ENCODE measurements at regions not wholly inside any gene's neighbourhood (a gene's known extent, or its start where the extent isn't known, plus 50 kb on each side); places are given as distances from the start of the nearest gene placed in this dataset.
"Not testable (repeated sequence)": the region's sequence is repeated elsewhere in the genome, so short reads cannot be mapped to it uniquely, and the experiment has no call there.

DNA sequence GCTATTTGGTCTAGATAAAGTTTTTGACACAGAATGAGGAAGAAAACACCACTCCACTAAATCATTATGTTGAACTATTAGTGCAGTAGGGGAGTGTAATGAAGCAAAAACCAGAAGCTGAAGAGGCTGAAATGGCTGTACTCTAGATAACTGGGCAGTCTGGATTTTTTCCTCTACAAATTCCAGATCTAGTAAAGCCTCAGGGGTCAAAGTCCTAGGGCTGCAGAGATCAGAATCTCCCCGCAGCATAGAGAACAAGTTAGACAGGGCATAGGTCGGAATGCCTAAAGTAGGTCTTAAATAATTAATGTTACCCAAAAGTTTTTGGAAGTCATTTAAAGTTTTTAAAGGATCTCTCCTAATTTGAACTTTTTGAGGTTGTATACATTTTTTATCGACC lies 180.9 kb downstream of the OTOP1 start:
- DNase-seq (ENCODE audit: low read depth), result not testable (repeated sequence)

DNA sequence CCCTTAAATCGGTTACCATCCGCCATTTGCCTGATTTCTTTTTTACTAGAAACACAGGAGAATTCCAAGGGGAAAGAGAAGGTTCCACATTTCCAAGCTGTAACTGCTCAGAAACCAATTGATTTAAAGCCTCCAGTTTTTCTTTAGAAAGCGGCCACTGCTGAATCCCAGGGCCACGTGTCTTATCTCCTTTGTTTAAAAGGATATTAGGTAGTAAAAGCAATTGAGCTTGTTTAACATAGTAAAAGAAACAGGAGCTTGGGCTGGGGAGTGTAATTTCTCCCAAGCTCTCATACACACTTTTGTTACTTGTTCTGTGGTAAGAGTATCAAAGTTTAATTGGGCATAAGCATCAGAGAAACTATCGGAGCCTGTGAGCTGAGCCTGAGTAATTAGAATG lies 180.0 kb downstream of the OTOP1 start:
- not testable (repeated sequence) for DNase-seq (ENCODE audit: low read depth)

DNA sequence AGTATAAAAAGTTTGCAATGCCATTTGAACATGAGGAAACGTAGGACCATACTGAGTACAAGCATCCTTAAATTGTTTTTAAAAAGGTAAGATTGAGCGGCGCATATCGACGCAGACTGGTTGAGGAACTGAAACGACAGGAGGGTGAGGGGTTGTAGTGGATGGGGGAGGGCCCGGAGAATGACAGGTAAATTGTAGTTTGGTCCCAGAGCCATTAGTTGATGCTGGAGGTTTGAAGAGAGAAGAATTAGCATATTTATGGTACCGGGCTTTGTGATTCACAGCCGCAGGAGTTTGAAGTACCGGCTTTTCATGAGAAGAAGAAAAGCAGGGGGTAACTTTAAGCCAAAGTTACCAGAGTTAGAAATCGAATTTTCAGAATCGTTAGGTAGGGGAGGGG lies 179.5 kb downstream of the OTOP1 start:
- not testable (repeated sequence) for DNase-seq (ENCODE audit: low read depth)

DNA sequence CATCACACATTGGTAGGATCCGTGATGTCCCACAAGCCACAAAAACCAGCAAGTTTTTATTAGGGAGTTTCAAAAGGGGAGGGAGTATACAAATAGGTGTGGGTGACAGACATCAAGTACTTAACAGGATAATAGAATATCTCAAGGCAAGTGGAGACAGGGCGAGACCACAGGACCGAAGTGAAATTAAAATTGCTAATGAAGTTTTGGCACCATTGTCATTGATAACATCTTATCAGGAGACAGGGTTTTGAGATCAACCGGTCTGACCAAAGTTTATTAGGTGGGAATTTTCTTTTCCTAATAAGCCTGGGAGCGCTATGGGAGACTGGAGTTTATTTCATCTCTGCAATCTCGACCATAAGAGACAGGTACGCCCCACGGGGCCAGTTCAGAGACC lies 178.5 kb downstream of the OTOP1 start:
- DNase-seq (ENCODE audit: low read depth), result not testable (repeated sequence)

DNA sequence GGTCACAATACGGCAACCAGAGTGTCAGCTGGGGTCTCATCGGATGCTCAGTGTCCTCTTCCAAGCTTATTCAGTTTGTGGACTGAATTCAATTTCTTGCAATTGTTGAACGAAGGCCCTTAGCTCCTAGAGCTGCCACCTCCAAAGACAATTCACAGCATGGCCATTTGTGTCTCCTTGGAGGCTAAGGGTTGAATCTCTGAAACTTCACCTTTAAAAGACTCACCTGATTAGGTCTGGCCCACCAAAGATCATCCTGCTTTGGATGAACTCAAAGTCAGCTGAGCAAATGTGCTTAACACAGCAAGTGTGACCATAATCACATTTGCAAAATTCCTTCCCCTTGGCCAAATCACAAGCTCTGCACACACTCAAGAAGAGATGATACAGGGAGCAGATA lies 175.9 kb downstream of the OTOP1 start:
- DNase-seq (ENCODE audit: low read depth), result not testable (repeated sequence)

DNA sequence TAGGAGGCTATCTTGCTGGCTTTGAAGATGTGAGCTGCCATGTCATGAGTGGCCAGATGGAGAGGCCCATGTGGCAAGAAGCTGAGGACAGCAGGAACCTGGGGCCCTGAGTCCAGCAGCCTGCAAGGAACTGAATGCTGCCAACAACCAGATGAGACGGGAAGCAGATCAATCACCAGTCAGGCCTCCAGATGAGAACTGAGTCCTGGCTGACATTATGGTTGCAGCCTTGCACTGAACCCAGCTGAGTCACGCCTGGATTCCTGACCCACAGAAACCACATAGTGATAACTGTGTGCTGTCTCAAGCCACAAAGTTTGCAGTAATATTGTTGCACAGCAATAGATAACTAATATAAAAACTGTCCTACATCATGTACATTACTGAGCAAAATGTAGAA lies 173.8 kb downstream of the OTOP1 start:
- DNase-seq (ENCODE audit: low read depth), result peak; percentile 14

DNA sequence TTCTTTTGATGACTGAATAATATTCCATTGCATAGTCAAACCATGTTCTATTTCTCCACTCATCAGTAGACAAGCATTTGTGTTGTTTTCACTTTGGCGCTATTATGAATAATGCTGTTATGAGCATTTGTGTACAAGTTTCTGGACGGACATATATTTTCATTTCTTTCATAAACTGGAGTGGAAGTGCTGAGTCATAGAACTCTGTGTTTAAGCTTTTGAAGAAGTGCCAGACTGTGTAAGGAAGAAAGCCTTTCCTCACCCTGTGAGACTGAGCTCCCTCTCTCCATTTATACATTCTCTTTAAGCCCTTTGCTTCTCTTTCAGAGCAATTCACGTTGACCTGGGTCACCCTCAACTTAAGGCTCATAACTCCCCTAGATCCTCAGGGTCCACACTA lies 169.5 kb downstream of the OTOP1 start:
- peak; percentile 9 for DNase-seq (ENCODE audit: low read depth)

DNA sequence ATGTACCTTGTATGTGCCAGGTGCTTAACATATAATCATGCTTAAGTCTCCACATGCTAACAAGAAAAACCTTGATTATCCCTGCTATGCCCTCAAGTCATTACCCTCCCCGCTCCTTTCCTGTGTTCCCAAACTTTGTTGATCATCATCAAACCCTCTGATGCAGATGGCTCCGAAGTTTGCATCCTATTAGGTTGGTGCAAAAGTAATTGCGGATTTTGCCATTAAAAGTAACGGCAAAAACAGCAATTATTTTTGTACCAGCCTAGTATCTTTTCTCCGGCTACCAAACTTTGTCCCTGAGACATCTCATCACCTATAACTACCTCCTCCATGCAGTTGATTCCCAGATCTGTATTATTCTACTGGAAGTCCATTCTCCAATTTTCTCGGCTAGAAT lies 142.6 kb downstream of the OTOP1 start:
- not testable (repeated sequence) for DNase-seq (ENCODE audit: low read depth)

DNA sequence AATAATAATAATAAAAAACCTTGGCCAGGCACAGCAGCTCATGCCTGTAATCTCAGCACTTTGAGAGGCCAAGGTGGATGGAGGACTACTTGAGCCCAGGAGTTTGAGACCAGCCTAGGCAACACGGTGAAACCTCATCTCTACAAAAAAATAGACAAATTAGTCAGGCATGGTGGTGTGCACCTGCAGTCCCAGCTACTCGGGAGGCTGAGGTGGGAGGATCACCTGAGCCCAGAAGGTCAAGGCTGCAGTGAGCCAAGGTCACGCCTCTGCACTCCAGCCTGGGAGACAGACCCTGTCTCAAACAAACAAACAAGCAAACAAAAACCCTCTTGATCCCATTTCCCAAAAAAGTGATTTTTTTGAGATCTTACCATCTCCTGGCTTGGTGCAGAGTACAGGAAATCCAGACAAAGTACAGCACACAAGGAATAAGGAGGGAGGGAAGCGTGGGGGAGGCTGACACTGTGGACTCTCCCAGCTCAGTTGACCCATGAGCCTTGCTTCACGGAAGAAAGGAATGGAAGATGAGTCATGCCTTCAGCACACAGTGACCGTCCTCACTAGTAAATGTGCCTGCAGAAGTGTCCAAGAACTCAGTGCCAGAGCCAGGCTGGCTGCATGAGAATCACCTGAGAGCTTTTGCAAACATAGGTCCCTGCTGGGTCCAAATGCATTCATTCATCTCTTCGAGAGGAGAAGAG lies 136.9 kb downstream of the OTOP1 start:
- peak; percentile 3 for DNase-seq (ENCODE audit: low read depth)

DNA sequence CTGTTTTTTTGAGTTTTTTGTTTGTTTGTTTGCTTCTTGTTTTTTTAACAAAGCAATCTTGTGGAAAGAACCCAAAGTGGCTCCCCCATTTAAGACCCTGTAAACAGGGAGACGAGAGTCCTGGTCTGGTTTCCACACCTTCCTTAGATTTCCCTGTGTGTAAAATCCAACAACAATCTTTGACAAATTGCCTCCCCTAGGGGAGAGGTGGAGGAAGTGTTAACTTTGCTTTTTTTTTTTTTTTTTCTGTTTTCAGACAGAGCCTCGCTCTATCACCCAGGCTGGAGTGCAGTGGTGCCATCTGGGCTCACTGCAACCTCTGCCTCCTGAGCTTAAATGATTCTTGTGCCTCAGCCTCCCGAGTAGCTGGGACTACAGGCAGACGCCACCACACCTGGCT lies 136.0 kb downstream of the OTOP1 start:
- DNase-seq (ENCODE audit: low read depth), result not testable (repeated sequence)

DNA sequence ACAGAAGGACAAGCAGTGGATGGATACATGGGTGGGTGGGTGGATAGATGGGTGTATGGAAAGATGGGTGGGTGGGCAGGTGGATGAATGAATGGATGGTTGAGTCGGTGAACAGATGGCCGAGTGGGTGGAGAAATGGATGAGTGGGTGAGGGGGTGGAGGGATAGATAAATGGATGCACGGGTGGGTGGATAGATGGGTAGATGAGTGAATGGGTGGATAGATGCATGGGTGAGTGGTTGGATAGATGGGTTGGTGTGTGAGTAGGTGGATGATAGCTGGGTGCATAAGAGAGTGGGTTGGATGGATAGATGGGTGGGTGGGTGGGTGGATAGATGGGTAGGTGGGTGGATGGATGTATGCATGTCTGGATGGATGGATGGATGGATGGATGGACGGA lies 134.6 kb downstream of the OTOP1 start:
- not testable (repeated sequence) for DNase-seq (ENCODE audit: low read depth)

DNA sequence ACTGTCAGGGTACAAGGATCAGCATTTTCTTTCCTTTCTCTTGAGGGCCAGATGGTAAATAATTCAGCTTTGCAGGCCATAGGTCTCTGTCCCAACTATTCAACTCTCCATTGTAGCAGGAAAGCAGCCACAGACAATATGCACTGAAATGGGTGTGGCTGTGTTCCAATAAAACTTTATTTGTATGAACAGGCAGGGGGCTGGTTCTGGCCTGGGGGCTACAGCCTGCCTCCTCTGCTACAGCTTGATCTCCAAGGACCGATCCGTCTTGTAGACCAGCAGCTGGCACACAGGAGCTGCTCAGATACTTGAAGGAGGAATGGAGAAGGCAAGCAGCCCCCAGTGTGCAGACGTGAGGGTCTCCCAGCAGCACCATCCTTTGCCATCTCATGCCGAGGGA lies 127.1 kb downstream of the OTOP1 start:
- DNase-seq (ENCODE audit: low read depth), result not testable (repeated sequence)

DNA sequence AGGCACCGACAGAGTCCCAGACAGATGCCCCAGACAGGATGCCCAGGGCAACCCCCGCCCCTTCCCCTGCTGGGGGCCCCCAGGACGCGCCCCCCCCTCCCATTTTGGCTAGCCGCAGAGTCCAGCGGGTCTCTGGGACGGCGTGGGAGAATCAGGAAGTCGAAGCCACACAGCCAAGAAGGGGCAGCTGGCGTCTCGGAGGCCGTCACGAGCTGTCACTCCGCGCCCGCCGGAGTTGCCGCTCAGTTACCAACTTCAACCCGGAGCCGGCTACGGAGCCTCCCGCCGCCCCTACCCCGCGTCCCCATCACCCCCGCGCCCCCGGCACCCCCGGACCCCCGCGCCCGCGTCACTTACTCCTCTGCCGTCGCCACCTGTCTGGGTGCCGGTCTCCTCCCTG lies 119.8 kb downstream of the OTOP1 start:
- DNase-seq (ENCODE audit: low read depth), result not testable (repeated sequence)

DNA sequence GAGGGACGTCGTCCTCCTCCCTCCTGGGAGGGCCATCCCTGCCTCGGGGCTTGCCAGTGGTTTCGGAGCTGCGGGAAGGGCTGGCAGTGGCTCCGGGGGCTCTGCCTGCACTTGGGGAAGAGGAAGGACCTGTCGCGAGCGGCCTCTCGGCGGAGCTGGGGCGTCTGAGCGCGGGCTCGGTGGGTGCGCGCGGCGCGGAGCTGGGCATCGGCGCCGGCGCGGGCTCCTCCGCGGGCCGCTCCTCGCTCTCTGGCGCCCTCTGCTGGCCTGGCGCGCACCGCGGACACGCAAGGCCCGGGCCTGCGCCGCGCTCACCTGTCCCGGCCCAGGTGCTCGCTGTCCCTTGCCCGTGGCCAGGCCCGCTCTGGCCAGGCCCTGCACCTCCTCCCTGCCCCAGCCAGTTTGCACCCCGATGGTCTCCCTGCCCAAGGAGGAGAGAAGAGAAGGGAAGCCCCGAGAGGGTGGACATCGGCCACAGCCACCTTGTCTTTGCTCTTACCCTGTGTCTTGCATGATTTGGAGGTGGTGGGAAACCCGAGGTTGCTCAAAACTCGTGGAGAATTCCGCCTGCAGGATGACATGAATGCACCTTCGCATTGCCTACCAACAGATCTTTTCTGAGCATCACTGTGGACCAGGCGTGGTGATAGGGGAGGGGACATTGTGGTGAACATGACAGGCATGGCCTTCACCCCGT lies 119.2 kb downstream of the OTOP1 start:
- DNase-seq (ENCODE audit: low read depth), result peak; percentile 4

DNA sequence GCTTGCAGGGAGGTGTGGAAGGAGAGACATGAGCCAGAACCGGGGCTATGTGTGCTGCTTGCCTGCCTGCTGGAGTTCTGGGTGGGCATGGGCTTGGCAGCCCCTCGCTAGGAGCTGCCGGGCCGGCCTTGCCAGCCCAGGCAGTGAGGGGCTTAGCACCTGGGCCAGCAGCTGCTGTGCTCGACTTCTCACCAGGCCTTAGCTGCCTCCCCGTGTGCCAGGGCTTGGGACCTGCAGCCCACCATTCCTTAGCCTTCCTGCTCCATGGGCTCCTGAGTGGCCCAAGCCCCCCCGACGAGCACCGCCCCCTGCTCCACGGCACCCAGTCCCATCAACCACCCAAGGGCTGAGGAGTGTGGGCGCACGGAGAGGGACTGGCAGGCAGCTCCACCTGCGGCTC lies 111.3 kb downstream of the OTOP1 start:
- not testable (repeated sequence) for DNase-seq (ENCODE audit: low read depth)

DNA sequence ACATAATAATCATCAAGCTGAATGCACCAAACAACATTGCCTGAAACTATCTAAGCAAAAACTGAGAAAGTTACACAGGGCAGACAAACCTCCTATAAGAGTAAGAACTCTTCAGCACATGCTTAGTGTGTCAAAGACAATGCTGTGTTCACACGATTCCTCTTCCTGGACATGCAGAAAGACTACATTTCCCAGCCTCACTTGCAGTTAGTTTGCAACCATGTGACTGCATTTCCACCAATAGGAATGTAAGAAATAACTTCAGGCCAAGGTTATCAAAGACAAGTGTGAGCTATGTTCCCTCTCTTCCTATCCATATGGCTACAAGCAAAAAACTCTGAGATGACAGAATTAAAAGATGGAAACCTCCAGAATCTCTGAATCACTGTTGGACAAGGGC lies 109.8 kb downstream of the OTOP1 start:
- not testable (repeated sequence) for DNase-seq (ENCODE audit: low read depth)

DNA sequence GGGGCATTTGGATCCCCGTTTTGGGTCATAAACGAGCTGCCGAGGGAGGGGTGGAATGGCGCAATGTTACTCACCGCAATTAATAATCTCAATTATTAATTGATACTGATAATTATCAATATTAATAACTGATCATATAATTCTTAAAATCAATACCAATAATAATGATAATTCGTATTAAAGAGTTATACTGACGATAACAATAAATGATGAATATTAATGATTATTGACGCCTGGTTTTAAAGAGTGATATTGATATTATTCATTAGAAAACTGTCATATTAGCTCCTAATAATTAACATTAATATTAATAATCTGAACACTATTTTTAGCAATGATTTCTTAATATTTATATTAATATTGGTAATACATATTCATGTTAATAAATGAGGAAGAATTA lies 92.4 kb downstream of the OTOP1 start:
- DNase-seq (ENCODE audit: low read depth), result not testable (repeated sequence)

DNA sequence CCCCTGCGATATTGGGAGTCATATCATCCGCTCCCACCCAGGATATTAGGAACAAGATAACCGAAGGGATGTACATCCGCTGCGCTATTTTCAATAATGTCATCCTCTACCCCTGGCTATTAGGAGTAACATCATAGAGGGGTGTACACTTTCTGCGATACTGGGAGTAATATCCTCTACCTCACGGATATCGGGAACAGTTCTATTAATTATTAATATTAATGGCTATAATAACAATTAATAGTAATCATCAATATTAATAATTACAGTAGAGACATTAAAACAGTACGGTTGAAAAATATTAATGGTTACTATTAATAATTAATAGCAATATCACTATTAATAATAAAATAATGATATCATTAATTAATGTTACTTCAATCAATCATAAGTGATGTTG lies 90.1 kb downstream of the OTOP1 start:
- DNase-seq (ENCODE audit: low read depth), result not testable (repeated sequence)
